HCT116 (cell line): ENCODE measurements at regions not wholly inside any gene's neighbourhood (a gene's known extent, or its start where the extent isn't known, plus 50 kb on each side); places are given as distances from the start of the nearest gene placed in this dataset.

Experiments
- ATAC-seq: fragments of 200-7000 bp; cut with Tn5 transposase; 2 replicates; pipeline ENCODE4 v1.9.1; 2020; ENCODE audit warnings: mild to moderate bottlenecking, moderate library complexity
- BruUV-seq: library from RNA; stranded (reverse); fragments of 400-500 nt; replicated peaks from 2 replicates; lab custom pipeline; 2021; lab: Mats Ljungman, UMichigan
- CTCF ChIA-PET: fragments of 300-600 bp; sonication (Branson Sonifier 250); formaldehyde crosslinking; loops from one replicate; lab custom pipeline; 2021; ENCODE audit warnings: antibody characterized with exemption; lab: Charles Lee
- POLR2A ChIA-PET: fragments of 300-600, 350-600 bp; sonication (Branson Sonifier 250); formaldehyde crosslinking; loops from one replicate; lab custom pipeline; 2021; ENCODE audit warnings: antibody characterized with exemption; lab: Charles Lee
- RAD21 ChIA-PET, 2 experiments: fragments of 300-600 bp; sonication (Branson Sonifier 250); formaldehyde crosslinking; loops; one replicate each; lab custom pipeline; 2023; ENCODE audit warnings: low total read pairs in 2 of 2; ENCODE audit not compliant: uncharacterized antibody in 2 of 2, unreplicated experiment in 2 of 2, low non-redundant PET in 1 of 2; lab: Charles Lee
- DNase-seq: peaks from one replicate; pipeline ENCODE4 v3.0.0-alpha.2; 2010; ENCODE audit warnings: low read depth, low spot score
- H2AFZ ChIP-seq: fragments of 200-600 bp; shearing (Covaris generic), sonication (generic); 2 replicates; pipeline ENCODE4 v1.6.1; 2017; ENCODE audit warnings: low read depth, mixed run types, mixed read lengths, antibody characterized with exemption, low read length; ENCODE audit not compliant: poor library complexity, severe bottlenecking
- H3K27ac ChIP-seq: 2 replicates; pipeline ENCODE4 v1.5.1; 2012; ENCODE audit warnings: low read depth, low read length
- H3K27me3 ChIP-seq: fragments of 200-600 bp; sonication (generic); 2 replicates; pipeline ENCODE4 v1.6.1; 2016; ENCODE audit warnings: mixed run types, low read length, mixed read lengths; ENCODE audit not compliant: insufficient read depth
- H3K36me3 ChIP-seq, 2 experiments: fragments of 200-500 bp in 1 of 2; fragments of 200-600 bp in 1 of 2; sonication (Bioruptor generic) in 1 of 2; sonication (generic) in 1 of 2; 2 replicates each; pipeline versions ENCODE4 v1.5.1 to v1.6.1; 2014 to 2016; ENCODE audit warnings: low read length in 2 of 2, inconsistent platforms in 1 of 2, mixed read lengths in 1 of 2, mixed run types in 1 of 2; ENCODE audit not compliant: insufficient read depth in 2 of 2, control insufficient read depth in 1 of 2
- H3K4me1 ChIP-seq, 2 experiments: fragments of 200-600 bp in 1 of 2; sonication (generic) in 1 of 2; 2 replicates each; pipeline versions ENCODE4 v1.5.1 to v1.6.1; 2012 to 2017; ENCODE audit warnings: low read length in 2 of 2, inconsistent platforms in 1 of 2, mild to moderate bottlenecking in 1 of 2, mixed read lengths in 1 of 2, mixed run types in 1 of 2, moderate library complexity in 1 of 2; ENCODE audit not compliant: insufficient read depth in 2 of 2, control insufficient read depth in 1 of 2
- H3K4me2 ChIP-seq: fragments of 200-600 bp; sonication (generic); 2 replicates; pipeline ENCODE4 v1.6.1; 2017; ENCODE audit warnings: mixed run types, low read length, mixed read lengths
- H3K4me3 ChIP-seq, 2 experiments: fragments of 200-600 bp in 1 of 2; sonication (generic) in 1 of 2; replicated peaks in 1 of 2; 2 replicates each; pipeline ENCODE4 v1.5.1; 2011 to 2016; ENCODE audit warnings: low read length in 2 of 2, control low read depth in 1 of 2, low read depth in 1 of 2, mild to moderate bottlenecking in 1 of 2, mixed read lengths in 1 of 2, mixed run types in 1 of 2
- H3K79me2 ChIP-seq: fragments of 200-600 bp; sonication (generic); 2 replicates; pipeline ENCODE4 v1.6.1; 2017; ENCODE audit warnings: mild to moderate bottlenecking, mixed run types, low read length, moderate library complexity, mixed read lengths; ENCODE audit not compliant: insufficient read depth
- H3K9ac ChIP-seq: fragments of 200-600 bp; sonication (generic); 2 replicates; pipeline ENCODE4 v1.6.1; 2016; ENCODE audit warnings: low read length, mixed read lengths
- H3K9me2 ChIP-seq: fragments of 200-600 bp; sonication (generic), shearing (Covaris generic); 2 replicates; pipeline ENCODE4 v1.6.1; 2017; ENCODE audit warnings: mixed run types, mild to moderate bottlenecking, moderate library complexity; ENCODE audit not compliant: insufficient read depth
- H3K9me3 ChIP-seq, 2 experiments: fragments of 200-500 bp in 1 of 2; fragments of 200-600 bp in 1 of 2; sonication (Bioruptor generic) in 1 of 2; sonication (generic) in 1 of 2; 2 replicates each; pipeline ENCODE4 v1.6.1; 2014 to 2017; ENCODE audit warnings: low read length in 2 of 2, mixed read lengths in 2 of 2, inconsistent platforms in 1 of 2, low read depth in 1 of 2, mild to moderate bottlenecking in 1 of 2, mixed run types in 1 of 2, moderate library complexity in 1 of 2; ENCODE audit not compliant: control insufficient read depth in 1 of 2, insufficient read depth in 1 of 2
- H4K20me1 ChIP-seq: fragments of 200-600 bp; sonication (generic), shearing (Covaris generic); 2 replicates; pipeline ENCODE4 v1.6.1; 2017; ENCODE audit warnings: mixed run types, mild to moderate bottlenecking, moderate library complexity; ENCODE audit not compliant: insufficient read depth
- ATF3 ChIP-seq: IDR thresholded peaks from 2 replicates; pipeline ENCODE4 v1.6.1; 2012
- FOSL1 ChIP-seq: IDR thresholded peaks from 2 replicates; pipeline ENCODE4 v1.6.1; 2012; ENCODE audit warnings: low read depth
- MAX ChIP-seq: IDR thresholded peaks from 2 replicates; pipeline ENCODE4 v1.6.1; 2012
- POLR2A ChIP-seq: IDR thresholded peaks from 2 replicates; pipeline ENCODE4 v1.7.0; 2011; ENCODE audit warnings: borderline replicate concordance; ENCODE audit not compliant: insufficient read depth, insufficient read length; ENCODE audit errors: extremely low read depth
- REST ChIP-seq: IDR thresholded peaks from 2 replicates; pipeline ENCODE4 v1.6.1; 2012; ENCODE audit warnings: low read depth
- SP1 ChIP-seq: IDR thresholded peaks from 2 replicates; pipeline ENCODE4 v1.6.1; 2012; ENCODE audit warnings: low read depth
- SRF ChIP-seq: IDR thresholded peaks from 2 replicates; pipeline ENCODE4 v1.6.1; 2012; ENCODE audit warnings: low read depth
- ZBTB33 ChIP-seq: IDR thresholded peaks from 2 replicates; pipeline ENCODE4 v1.6.1; 2011; ENCODE audit warnings: mild to moderate bottlenecking, low read length, moderate library complexity; ENCODE audit not compliant: insufficient replicate concordance; ENCODE audit errors: extremely low read depth
- ZNF274 ChIP-seq: fragments of 200-500 bp; sonication (Bioruptor generic); IDR thresholded peaks from 2 replicates; pipeline ENCODE4 v1.6.1; 2014; ENCODE audit warnings: mild to moderate bottlenecking, low read depth, low read length, inconsistent platforms
- intact Hi-C: fragments of 100-400 bp; cut with micrococcal nuclease; formaldehyde crosslinking; loops from 2 replicates; pipeline ENCODE4 v1.10.0; 2022

DNA sequence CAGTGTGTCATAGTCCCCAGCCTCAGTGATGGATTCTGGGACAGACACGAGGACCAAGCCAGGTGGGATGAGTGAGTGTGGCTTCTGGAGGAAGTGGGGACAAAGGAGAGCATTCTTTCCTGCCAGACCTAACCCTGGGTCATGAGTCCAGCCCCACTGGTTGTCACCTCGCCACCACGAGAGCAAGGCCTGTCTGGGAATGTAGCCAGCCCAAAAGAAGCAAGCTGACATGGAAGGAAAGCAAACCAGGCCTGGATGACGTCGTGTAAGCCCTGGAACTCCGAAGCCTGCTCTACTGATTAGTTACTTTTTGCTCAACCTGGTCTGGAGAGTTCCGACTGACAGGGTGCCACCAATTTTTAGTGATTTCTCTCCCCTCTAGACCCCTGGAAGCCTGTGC is 105.9 kb downstream of the SINHCAF start:
- POLR2A ChIA-PET, result no interaction called here
- Histone ChIP-seq H3K9me2 (no peaks in the 10 kb centered on the region), H3K9me3 (no peaks in the 10 kb centered on the region), H3K9ac (no peak overlapping the region), H2AFZ (no peak overlapping the region), H3K36me3 (no peaks in the 10 kb centered on the region), H3K27me3 (peaks cover 10% of the 10 kb centered on the region), H3K4me3 (no peak overlapping the region), H3K27ac (no peak overlapping the region), H3K4me1 (peaks cover 0 to 3% of the 10 kb centered on the region in 2 experiments; a peak in 1 of 4 replicates), H3K79me2 (no peaks in the 10 kb centered on the region), H3K4me2 (no peak overlapping the region), H4K20me1 (no peaks in the 10 kb centered on the region)
- TF ChIP-seq FOSL1, result no peak
- no peak for TF ChIP-seq SP1
- TF ChIP-seq SRF, result no peak
- intact Hi-C loops, result no loop called here
- DNase-seq (no peak), ATAC-seq (no peak)
- CTCF ChIA-PET, result no interaction called here
- RAD21 ChIA-PET, result no interaction called here
- no TSS peak for BruUV-seq

DNA sequence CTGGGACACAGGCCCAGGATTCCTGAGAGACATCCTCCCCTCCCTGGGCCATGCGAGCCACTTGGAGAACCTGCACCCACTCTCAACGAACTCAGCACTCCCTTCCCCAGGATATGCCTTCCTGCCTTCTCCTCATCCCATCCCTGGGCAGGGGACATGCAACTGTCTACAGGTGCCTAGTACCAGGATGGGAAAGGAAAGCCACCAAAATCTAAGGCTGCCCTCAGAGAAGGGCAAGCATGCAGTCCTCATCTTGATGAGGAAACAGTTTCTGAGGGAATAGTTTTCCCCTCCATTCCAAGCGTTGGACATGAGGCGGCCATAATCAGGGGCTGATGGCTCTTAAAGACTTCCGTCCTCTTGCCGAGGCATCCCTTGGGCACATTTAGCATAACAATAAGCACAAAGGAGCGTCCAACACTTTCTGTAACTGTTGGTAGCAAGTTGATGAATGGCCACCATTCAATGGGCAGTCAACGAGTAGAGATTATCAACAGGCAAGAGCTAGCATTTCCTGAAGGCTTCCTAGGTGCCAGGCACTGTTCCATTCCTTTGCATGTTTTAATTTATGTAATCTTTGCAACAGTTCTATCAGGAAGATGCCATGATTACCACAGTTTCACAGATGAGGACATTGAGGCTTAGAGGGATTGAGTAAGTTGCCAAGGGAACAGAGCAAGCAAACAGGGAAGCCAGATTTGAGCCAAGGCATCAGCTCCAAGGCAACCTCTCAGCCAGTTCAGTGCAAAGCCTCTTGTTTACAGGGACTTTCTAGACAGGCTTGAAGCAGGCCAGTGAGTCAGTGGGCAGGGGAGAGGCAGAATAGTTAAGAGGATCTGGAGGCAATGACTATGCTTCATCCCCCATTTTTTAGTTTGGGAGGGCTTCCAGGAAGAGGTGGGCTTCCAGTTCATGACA is 105.1 kb downstream of the SINHCAF start:
- no peak overlapping the region for H2AFZ ChIP-seq
- no peaks in the 10 kb centered on the region for H3K4me1 ChIP-seq
- ATAC-seq (no peak), DNase-seq (no peak)
- BruUV-seq, result no TSS peak
- H3K36me3 ChIP-seq, result no peaks in the 10 kb centered on the region
- no peak overlapping the region for H3K4me3 ChIP-seq
- H3K9me3 ChIP-seq, result no peaks in the 10 kb centered on the region
- H3K27ac ChIP-seq, result no peak overlapping the region
- H3K4me2 ChIP-seq, result no peak overlapping the region
- H3K9ac ChIP-seq, result no peak overlapping the region
- RAD21 ChIA-PET, result no interaction called here
- H3K27me3 ChIP-seq, result peaks cover 10% of the 10 kb centered on the region
- H3K79me2 ChIP-seq, result no peaks in the 10 kb centered on the region
- no peaks in the 10 kb centered on the region for H3K9me2 ChIP-seq
- no peak for TF ChIP-seq REST
- no peak for TF ChIP-seq ZBTB33
- TF ChIP-seq POLR2A, result no peak
- no peak for TF ChIP-seq ATF3
- TF ChIP-seq MAX, result no peak
- TF ChIP-seq ZNF274, result no peak
- TF ChIP-seq FOSL1, result no peak
- TF ChIP-seq, all 23 proteins: peak for 0
- H4K20me1 ChIP-seq, result no peaks in the 10 kb centered on the region
- ChIA-PET POLR2A (no interaction called here), CTCF (no interaction called here)
- intact Hi-C loops, result no loop called here
